ENCODE measurements at regions not wholly inside any gene's neighbourhood (a gene's known extent, or its start where the extent isn't known, plus 50 kb on each side); places are given as distances from the start of the nearest gene placed in this dataset.

DNA sequence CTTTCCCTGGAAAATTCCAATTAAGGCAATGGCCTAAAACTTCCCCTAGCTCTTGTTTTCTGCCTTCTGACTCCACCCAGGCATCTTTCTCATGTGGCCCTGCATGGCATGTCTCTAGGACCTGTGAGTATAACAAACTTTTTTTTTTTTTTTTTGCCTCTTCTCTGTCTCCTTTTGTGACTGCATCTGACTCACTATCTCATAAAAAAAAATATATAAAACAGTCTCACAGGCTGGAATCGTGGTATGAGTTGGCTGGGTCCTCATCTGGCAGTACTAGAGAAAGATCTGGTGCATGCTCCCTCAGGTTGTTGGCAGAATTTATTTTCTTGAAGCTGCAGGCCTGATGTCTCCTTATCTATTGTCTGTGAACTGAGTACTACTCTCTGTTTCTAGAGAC is 313.9 kb downstream of the TECRL start:
- TF ChIP-seq CTCF (conservative IDR thresholded peaks at IDR 0.05; ENCODE audit: low read depth, low read length) (no peak), EZH2 (IDR thresholded peaks at IDR 0.05; ENCODE audit: borderline replicate concordance, low read depth, low read length, poor library complexity, severe bottlenecking) (no peak)

Measured in A673 (cell line).